ENCODE measurements at regions not wholly inside any gene's neighbourhood (a gene's known extent, or its start where the extent isn't known, plus 50 kb on each side); places are given as distances from the start of the nearest gene placed in this dataset.

DNA sequence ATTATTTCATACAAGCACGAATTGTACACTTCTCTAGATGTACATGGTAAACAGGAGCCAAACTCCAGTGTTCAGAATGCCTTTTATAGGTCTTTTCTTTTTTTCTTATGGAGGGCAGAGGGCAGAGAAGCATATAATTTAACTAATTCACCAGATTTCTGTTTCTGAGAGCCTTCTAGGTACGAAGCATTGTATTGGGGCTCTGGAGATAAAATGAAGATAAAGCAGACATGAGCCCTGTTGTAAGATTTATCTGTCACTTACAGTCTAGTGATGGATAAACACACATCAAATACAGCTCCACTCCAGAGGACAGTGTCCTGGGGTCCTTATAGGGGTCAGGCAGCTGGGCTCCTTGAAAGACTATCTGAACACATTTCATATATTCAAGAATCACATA lies 265.5 kb downstream of the SKAP2 start:
- Histone ChIP-seq H4K12ac (ENCODE audit: low read depth, low read length) (no peak overlapping the region), H2BK120ac (ENCODE audit: insufficient read depth, low read length, poor library complexity) (no peak overlapping the region), H3K27me3 (ENCODE audit: insufficient read depth, low read length) (no peaks in the 10 kb centered on the region), H3K4ac (ENCODE audit: low read depth, low read length) (no peak overlapping the region), H3K79me1 (ENCODE audit: low read length) (no peaks in the 10 kb centered on the region), H2BK5ac (ENCODE audit: low read depth, low read length, poor library complexity) (no peak overlapping the region), H2AK5ac (ENCODE audit: low read length) (no peak overlapping the region), H3K18ac (ENCODE audit: low read length) (no peak overlapping the region), H2AFZ (ENCODE audit: insufficient read depth, low read length, poor library complexity) (no peak overlapping the region), H3K9ac (ENCODE audit: low read length) (no peak overlapping the region), H3K23ac (ENCODE audit: low read length) (no peak overlapping the region), H2BK12ac (ENCODE audit: low read length) (no peak overlapping the region), H3K14ac (ENCODE audit: low read length) (no peak overlapping the region), H3K27ac (ENCODE audit: low read depth, low read length) (no peak overlapping the region), H3K36me3 (ENCODE audit: control insufficient read depth in 1 of 2, insufficient read depth in 2 of 2, low read length in 2 of 2) (no peaks in the 10 kb centered on the region), H3K9me3 (ENCODE audit: insufficient read depth, low read depth, low read length) (no peaks in the 10 kb centered on the region), H3K79me2 (ENCODE audit: control insufficient read depth, insufficient read depth, low read length, poor library complexity) (no peaks in the 10 kb centered on the region), H4K8ac (ENCODE audit: low read depth, low read length) (no peak overlapping the region), H3K4me2 (ENCODE audit: low read length) (no peak overlapping the region), H3K4me3 (ENCODE audit: low read depth, low read length) (no peak overlapping the region), H3K4me1 (ENCODE audit: control insufficient read depth in 1 of 2, insufficient read depth in 2 of 2, low read length in 2 of 2) (no peaks in the 10 kb centered on the region), H4K91ac (ENCODE audit: low read depth, low read length) (no peak overlapping the region)
- WGBS (ENCODE audit: extremely low coverage, insufficient coverage, insufficient read length), result no CpG with 5 or more reads among the region's 2 CpGs
- no peak for DNase-seq

DNA sequence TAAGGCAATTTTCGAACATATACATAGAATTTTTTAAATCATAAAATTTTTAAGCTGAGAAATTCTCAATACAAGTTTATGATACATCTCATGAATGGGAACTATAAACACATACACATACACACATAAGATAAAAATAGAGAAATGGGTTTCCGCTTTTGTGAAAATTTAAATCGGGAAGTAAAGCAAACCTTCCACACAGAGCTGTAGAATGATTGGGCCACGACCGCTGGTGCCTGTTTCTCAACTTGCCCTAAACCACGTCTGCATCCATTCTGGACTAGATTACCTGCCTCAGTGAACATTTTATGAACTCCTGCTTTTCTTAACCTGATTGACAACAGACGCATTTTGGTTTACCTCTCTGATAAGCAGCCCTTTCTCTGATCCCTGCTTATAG lies 264.4 kb downstream of the SKAP2 start:
- WGBS (ENCODE audit: extremely low coverage, insufficient coverage, insufficient read length), result no CpG with 5 or more reads among the region's 7 CpGs
- H2AFZ ChIP-seq (ENCODE audit: insufficient read depth, low read length, poor library complexity), result no peak overlapping the region
- H3K14ac ChIP-seq (ENCODE audit: low read length), result no peak overlapping the region
- no peaks in the 10 kb centered on the region for H3K36me3 ChIP-seq (ENCODE audit: control insufficient read depth in 1 of 2, insufficient read depth in 2 of 2, low read length in 2 of 2)
- H4K8ac ChIP-seq (ENCODE audit: low read depth, low read length), result no peak overlapping the region
- no peak overlapping the region for H3K18ac ChIP-seq (ENCODE audit: low read length)
- H3K4me3 ChIP-seq (ENCODE audit: low read depth, low read length), result no peak overlapping the region
- no peak overlapping the region for H4K12ac ChIP-seq (ENCODE audit: low read depth, low read length)
- H3K27me3 ChIP-seq (ENCODE audit: insufficient read depth, low read length), result no peaks in the 10 kb centered on the region
- no peak overlapping the region for H4K91ac ChIP-seq (ENCODE audit: low read depth, low read length)
- no peak overlapping the region for H2AK5ac ChIP-seq (ENCODE audit: low read length)
- no peaks in the 10 kb centered on the region for H3K79me1 ChIP-seq (ENCODE audit: low read length)
- H2BK12ac ChIP-seq (ENCODE audit: low read length), result no peak overlapping the region
- no peaks in the 10 kb centered on the region for H3K4me1 ChIP-seq (ENCODE audit: control insufficient read depth in 1 of 2, insufficient read depth in 2 of 2, low read length in 2 of 2)
- H2BK120ac ChIP-seq (ENCODE audit: insufficient read depth, low read length, poor library complexity), result no peak overlapping the region
- H3K4ac ChIP-seq (ENCODE audit: low read depth, low read length), result no peak overlapping the region
- H3K23ac ChIP-seq (ENCODE audit: low read length), result no peak overlapping the region
- no peak overlapping the region for H2BK5ac ChIP-seq (ENCODE audit: low read depth, low read length, poor library complexity)
- no peak overlapping the region for H3K9ac ChIP-seq (ENCODE audit: low read length)
- H3K79me2 ChIP-seq (ENCODE audit: control insufficient read depth, insufficient read depth, low read length, poor library complexity), result no peaks in the 10 kb centered on the region
- no peak for DNase-seq
- H3K9me3 ChIP-seq (ENCODE audit: insufficient read depth, low read depth, low read length), result no peaks in the 10 kb centered on the region
- H3K27ac ChIP-seq (ENCODE audit: low read depth, low read length), result no peak overlapping the region
- H3K4me2 ChIP-seq (ENCODE audit: low read length), result no peak overlapping the region

DNA sequence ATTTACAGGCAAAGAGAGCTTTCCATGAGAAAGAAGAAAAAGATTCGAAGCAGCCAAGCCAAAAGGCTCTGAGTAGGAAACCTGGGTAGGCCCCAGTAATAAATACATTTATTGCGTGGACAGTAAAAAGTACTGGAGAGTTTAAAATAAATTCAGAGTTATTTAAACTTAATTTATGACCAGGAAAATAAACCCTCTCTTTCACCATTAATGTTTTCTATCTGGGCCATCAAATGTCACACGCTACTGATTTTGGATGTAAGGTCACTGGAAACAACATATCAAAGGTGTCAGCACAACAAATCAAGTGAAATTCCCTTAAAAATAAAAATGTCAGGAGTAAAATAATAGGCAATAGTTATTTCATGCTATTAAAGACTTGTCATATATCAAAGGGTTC lies 264.0 kb downstream of the SKAP2 start:
- Histone ChIP-seq H2AFZ (ENCODE audit: insufficient read depth, low read length, poor library complexity) (no peak overlapping the region), H3K14ac (ENCODE audit: low read length) (no peak overlapping the region), H3K79me1 (ENCODE audit: low read length) (no peaks in the 10 kb centered on the region), H2AK5ac (ENCODE audit: low read length) (no peak overlapping the region), H3K79me2 (ENCODE audit: control insufficient read depth, insufficient read depth, low read length, poor library complexity) (no peaks in the 10 kb centered on the region), H3K4me1 (ENCODE audit: control insufficient read depth in 1 of 2, insufficient read depth in 2 of 2, low read length in 2 of 2) (no peaks in the 10 kb centered on the region), H2BK5ac (ENCODE audit: low read depth, low read length, poor library complexity) (no peak overlapping the region), H3K4me3 (ENCODE audit: low read depth, low read length) (no peak overlapping the region), H3K4ac (ENCODE audit: low read depth, low read length) (no peak overlapping the region), H3K36me3 (ENCODE audit: control insufficient read depth in 1 of 2, insufficient read depth in 2 of 2, low read length in 2 of 2) (no peaks in the 10 kb centered on the region), H3K9me3 (ENCODE audit: insufficient read depth, low read depth, low read length) (no peaks in the 10 kb centered on the region), H4K91ac (ENCODE audit: low read depth, low read length) (no peak overlapping the region), H4K12ac (ENCODE audit: low read depth, low read length) (no peak overlapping the region), H3K27ac (ENCODE audit: low read depth, low read length) (no peak overlapping the region), H4K8ac (ENCODE audit: low read depth, low read length) (no peak overlapping the region), H3K23ac (ENCODE audit: low read length) (no peak overlapping the region), H3K27me3 (ENCODE audit: insufficient read depth, low read length) (no peaks in the 10 kb centered on the region), H2BK12ac (ENCODE audit: low read length) (no peak overlapping the region), H2BK120ac (ENCODE audit: insufficient read depth, low read length, poor library complexity) (no peak overlapping the region), H3K4me2 (ENCODE audit: low read length) (no peak overlapping the region), H3K9ac (ENCODE audit: low read length) (no peak overlapping the region), H3K18ac (ENCODE audit: low read length) (no peak overlapping the region)
- no CpG with 5 or more reads among the region's 3 CpGs for WGBS (ENCODE audit: extremely low coverage, insufficient coverage, insufficient read length)
- DNase-seq, result no peak

DNA sequence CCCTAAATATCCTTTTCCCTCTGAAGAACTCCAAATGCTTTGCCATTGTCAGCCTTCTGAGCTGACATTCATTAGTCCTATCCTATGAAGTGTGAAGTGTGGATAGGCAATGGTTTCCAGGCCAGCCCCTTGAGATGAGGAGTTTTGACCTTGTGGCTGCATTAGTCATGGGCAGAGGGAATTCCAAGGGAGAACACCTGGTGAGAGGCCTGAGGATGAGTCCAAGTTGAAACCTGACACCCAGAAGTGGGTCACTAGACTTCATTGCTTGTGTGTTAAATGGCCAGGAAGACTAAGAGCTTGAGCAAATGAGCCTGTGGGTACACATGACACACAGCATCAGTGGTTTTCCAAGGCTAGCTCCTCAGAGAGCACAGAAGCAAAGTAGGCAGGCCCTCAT lies 260.8 kb downstream of the SKAP2 start:
- H2BK120ac ChIP-seq (ENCODE audit: insufficient read depth, low read length, poor library complexity), result no peak overlapping the region
- no peak overlapping the region for H3K9ac ChIP-seq (ENCODE audit: low read length)
- H4K91ac ChIP-seq (ENCODE audit: low read depth, low read length), result no peak overlapping the region
- no peak overlapping the region for H2AFZ ChIP-seq (ENCODE audit: insufficient read depth, low read length, poor library complexity)
- no peak overlapping the region for H2BK5ac ChIP-seq (ENCODE audit: low read depth, low read length, poor library complexity)
- DNase-seq, result peak; percentile 61 to 66
- no peaks in the 10 kb centered on the region for H3K9me3 ChIP-seq (ENCODE audit: insufficient read depth, low read depth, low read length)
- no peaks in the 10 kb centered on the region for H3K79me2 ChIP-seq (ENCODE audit: control insufficient read depth, insufficient read depth, low read length, poor library complexity)
- H3K27me3 ChIP-seq (ENCODE audit: insufficient read depth, low read length), result no peaks in the 10 kb centered on the region
- H4K12ac ChIP-seq (ENCODE audit: low read depth, low read length), result no peak overlapping the region
- H3K4me2 ChIP-seq (ENCODE audit: low read length), result no peak overlapping the region
- H2BK12ac ChIP-seq (ENCODE audit: low read length), result no peak overlapping the region
- H3K14ac ChIP-seq (ENCODE audit: low read length), result no peak overlapping the region
- no peaks in the 10 kb centered on the region for H3K4me1 ChIP-seq (ENCODE audit: control insufficient read depth in 1 of 2, insufficient read depth in 2 of 2, low read length in 2 of 2)
- H3K27ac ChIP-seq (ENCODE audit: low read depth, low read length), result no peak overlapping the region
- H4K8ac ChIP-seq (ENCODE audit: low read depth, low read length), result no peak overlapping the region
- no peaks in the 10 kb centered on the region for H3K36me3 ChIP-seq (ENCODE audit: control insufficient read depth in 1 of 2, insufficient read depth in 2 of 2, low read length in 2 of 2)
- no peaks in the 10 kb centered on the region for H3K79me1 ChIP-seq (ENCODE audit: low read length)
- no peak overlapping the region for H2AK5ac ChIP-seq (ENCODE audit: low read length)
- H3K18ac ChIP-seq (ENCODE audit: low read length), result no peak overlapping the region
- no peak overlapping the region for H3K4ac ChIP-seq (ENCODE audit: low read depth, low read length)
- no peak overlapping the region for H3K23ac ChIP-seq (ENCODE audit: low read length)
- H3K4me3 ChIP-seq (ENCODE audit: low read depth, low read length), result no peak overlapping the region

DNA sequence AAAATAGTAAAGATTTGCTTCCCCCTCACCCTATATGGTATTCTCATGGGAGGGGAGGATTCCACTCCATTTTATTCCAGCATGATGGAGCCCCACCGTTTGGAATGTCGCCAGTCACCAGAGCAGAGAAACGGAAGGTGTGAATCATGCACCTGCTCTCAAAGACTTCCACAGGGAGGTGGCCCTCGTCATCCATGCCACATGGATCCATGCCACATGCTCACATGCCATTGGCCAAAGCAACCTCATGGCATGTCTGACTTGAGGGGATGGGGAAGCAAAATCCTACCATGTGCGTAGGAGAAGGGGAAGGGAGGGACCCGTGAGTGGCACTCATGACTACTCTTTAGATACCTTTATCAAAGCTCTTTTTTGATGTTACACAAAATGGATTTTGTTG lies 256.0 kb downstream of the SKAP2 start:
- Histone ChIP-seq H2BK120ac (ENCODE audit: insufficient read depth, low read length, poor library complexity) (no peak overlapping the region), H2BK5ac (ENCODE audit: low read depth, low read length, poor library complexity) (no peak overlapping the region), H4K12ac (ENCODE audit: low read depth, low read length) (no peak overlapping the region), H3K4me1 (ENCODE audit: control insufficient read depth in 1 of 2, insufficient read depth in 2 of 2, low read length in 2 of 2) (no peaks in the 10 kb centered on the region), H3K14ac (ENCODE audit: low read length) (no peak overlapping the region), H3K9ac (ENCODE audit: low read length) (no peak overlapping the region), H2BK12ac (ENCODE audit: low read length) (no peak overlapping the region), H3K4me3 (ENCODE audit: low read depth, low read length) (no peak overlapping the region), H3K27me3 (ENCODE audit: insufficient read depth, low read length) (no peaks in the 10 kb centered on the region), H3K4me2 (ENCODE audit: low read length) (no peak overlapping the region), H2AFZ (ENCODE audit: insufficient read depth, low read length, poor library complexity) (no peak overlapping the region), H3K18ac (ENCODE audit: low read length) (no peak overlapping the region), H3K27ac (ENCODE audit: low read depth, low read length) (no peak overlapping the region), H4K91ac (ENCODE audit: low read depth, low read length) (no peak overlapping the region), H4K8ac (ENCODE audit: low read depth, low read length) (no peak overlapping the region), H3K79me2 (ENCODE audit: control insufficient read depth, insufficient read depth, low read length, poor library complexity) (no peaks in the 10 kb centered on the region), H3K9me3 (ENCODE audit: insufficient read depth, low read depth, low read length) (peaks cover 3% of the 10 kb centered on the region), H3K79me1 (ENCODE audit: low read length) (no peaks in the 10 kb centered on the region), H2AK5ac (ENCODE audit: low read length) (no peak overlapping the region), H3K4ac (ENCODE audit: low read depth, low read length) (no peak overlapping the region), H3K36me3 (ENCODE audit: control insufficient read depth in 1 of 2, insufficient read depth in 2 of 2, low read length in 2 of 2) (no peaks in the 10 kb centered on the region), H3K23ac (ENCODE audit: low read length) (no peak overlapping the region)
- WGBS (ENCODE audit: extremely low coverage, insufficient coverage, insufficient read length), result no CpG with 5 or more reads among the region's 6 CpGs
- no peak for DNase-seq

Data from trophoblast cell (in vitro differentiated cells and primary cell).